ENCODE measurements at regions not wholly inside any gene's neighbourhood (a gene's known extent, or its start where the extent isn't known, plus 50 kb on each side); places are given as distances from the start of the nearest gene placed in this dataset.

DNA sequence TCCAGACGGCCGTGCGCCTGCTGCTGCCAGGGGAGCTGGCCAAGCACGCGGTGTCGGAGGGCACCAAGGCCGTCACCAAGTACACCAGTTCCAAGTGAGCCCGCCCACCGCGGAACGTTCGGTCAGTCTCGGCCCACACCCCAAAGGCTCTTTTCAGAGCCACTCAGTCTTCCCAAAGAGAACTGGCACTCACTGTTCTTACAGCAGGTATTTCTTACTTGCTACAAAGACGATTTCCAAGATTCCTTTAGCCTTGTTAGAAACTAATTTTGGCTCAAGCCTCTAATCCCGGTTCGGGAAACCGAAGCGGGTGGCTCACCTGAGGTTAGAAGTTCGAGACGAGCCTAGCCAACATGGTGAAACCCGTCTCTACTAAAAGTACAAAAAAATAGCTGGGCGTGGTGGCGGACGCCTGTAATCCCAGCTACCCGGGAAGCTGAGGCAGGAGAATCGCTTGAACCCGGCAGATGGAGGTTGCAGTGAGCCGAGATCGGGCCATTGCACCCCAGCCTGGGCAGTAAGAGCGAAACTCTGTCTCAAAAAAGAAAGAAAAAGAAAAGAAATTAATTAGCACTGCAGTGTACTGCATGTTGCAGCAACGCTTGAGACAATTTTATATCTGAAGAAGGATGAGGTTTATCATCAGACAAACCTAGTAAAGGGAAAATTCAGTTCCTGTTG, 73.1 kb downstream of the OR2B2 start (continued):
- no peak for TF ChIP-seq ZNF790 (CRISPR knock-in tag; IDR thresholded peaks at IDR 0.05; ENCODE audit: borderline replicate concordance)
- peak; percentile 87; the same call in 1 of the 2 replicates for TF ChIP-seq ZNF235 (CRISPR knock-in tag; IDR thresholded peaks at IDR 0.05; ENCODE audit: borderline replicate concordance)
- 0 out of 2 replicates have a peak, but pooled peaks have one; percentile 22 for TF ChIP-seq POLR2G (IDR thresholded peaks at IDR 0.05; ENCODE audit: low read depth, low read length)
- TF ChIP-seq, protein P1, sequence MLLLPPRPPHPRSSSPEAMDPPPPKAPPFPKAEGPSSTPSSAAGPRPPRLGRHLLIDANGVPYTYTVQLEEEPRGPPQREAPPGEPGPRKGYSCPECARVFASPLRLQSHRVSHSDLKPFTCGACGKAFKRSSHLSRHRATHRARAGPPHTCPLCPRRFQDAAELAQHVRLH (CRISPR knock-in tag; IDR thresholded peaks at IDR 0.05; ENCODE audit: borderline replicate concordance, low read depth) = no peak
- 0 out of 2 replicates have a peak, but pooled peaks have one; percentile 23 for TF ChIP-seq ZC3H13 (CRISPR knock-in tag; IDR thresholded peaks at IDR 0.05)
- TF ChIP-seq TBL1XR1 (IDR thresholded peaks at IDR 0.05; ENCODE audit: borderline replicate concordance, low read length, partially characterized antibody) = no peak
- TF ChIP-seq, protein P2, sequence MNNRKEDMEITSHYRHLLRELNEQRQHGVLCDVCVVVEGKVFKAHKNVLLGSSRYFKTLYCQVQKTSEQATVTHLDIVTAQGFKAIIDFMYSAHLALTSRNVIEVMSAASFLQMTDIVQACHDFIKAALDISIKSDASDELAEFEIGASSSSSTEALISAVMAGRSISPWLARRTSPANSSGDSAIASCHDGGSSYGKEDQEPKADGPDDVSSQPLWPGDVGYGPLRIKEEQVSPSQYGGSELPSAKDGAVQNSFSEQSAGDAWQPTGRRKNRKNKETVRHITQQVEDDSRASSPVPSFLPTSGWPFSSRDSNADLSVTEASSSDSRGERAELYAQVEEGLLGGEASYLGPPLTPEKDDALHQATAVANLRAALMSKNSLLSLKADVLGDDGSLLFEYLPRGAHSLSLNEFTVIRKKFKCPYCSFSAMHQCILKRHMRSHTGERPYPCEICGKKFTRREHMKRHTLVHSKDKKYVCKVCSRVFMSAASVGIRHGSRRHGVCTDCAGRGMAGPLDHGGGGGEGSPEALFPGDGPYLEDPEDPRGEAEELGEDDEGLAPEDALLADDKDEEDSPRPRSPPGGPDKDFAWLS (CRISPR knock-in tag; IDR thresholded peaks at IDR 0.05; ENCODE audit: borderline replicate concordance) = 0 out of 2 replicates have a peak, but pooled peaks have one; percentile 75
- TF ChIP-seq, protein P3, sequence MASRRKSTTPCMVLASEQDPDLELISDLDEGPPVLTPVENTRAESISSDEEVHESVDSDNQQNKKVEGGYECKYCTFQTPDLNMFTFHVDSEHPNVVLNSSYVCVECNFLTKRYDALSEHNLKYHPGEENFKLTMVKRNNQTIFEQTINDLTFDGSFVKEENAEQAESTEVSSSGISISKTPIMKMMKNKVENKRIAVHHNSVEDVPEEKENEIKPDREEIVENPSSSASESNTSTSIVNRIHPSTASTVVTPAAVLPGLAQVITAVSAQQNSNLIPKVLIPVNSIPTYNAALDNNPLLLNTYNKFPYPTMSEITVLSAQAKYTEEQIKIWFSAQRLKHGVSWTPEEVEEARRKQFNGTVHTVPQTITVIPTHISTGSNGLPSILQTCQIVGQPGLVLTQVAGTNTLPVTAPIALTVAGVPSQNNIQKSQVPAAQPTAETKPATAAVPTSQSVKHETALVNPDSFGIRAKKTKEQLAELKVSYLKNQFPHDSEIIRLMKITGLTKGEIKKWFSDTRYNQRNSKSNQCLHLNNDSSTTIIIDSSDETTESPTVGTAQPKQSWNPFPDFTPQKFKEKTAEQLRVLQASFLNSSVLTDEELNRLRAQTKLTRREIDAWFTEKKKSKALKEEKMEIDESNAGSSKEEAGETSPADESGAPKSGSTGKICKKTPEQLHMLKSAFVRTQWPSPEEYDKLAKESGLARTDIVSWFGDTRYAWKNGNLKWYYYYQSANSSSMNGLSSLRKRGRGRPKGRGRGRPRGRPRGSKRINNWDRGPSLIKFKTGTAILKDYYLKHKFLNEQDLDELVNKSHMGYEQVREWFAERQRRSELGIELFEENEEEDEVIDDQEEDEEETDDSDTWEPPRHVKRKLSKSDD (CRISPR knock-in tag; IDR thresholded peaks at IDR 0.05; ENCODE audit: low read depth) = no peak
- TF ChIP-seq GZF1 (CRISPR knock-in tag; IDR thresholded peaks at IDR 0.05) = 0 out of 2 replicates have a peak, but pooled peaks have one; percentile 17
- TF ChIP-seq FLYWCH1 (CRISPR knock-in tag; IDR thresholded peaks at IDR 0.05) = 0 out of 2 replicates have a peak, but pooled peaks have one; percentile 43
- TF ChIP-seq, protein P4, sequence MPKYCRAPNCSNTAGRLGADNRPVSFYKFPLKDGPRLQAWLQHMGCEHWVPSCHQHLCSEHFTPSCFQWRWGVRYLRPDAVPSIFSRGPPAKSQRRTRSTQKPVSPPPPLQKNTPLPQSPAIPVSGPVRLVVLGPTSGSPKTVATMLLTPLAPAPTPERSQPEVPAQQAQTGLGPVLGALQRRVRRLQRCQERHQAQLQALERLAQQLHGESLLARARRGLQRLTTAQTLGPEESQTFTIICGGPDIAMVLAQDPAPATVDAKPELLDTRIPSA (CRISPR knock-in tag; IDR thresholded peaks at IDR 0.05; ENCODE audit: borderline replicate concordance) = peak; percentile 59; the same call in 1 of the 2 replicates
- TF ChIP-seq ZFAT (CRISPR knock-in tag; conservative IDR thresholded peaks at IDR 0.05) = no peak
- 0 out of 2 replicates have a peak, but pooled peaks have one; percentile 9 for TF ChIP-seq REXO4 (CRISPR knock-in tag; IDR thresholded peaks at IDR 0.05; ENCODE audit: borderline replicate concordance)
- no peak for TF ChIP-seq SRSF1 (optimal IDR thresholded peaks at IDR 0.05; ENCODE audit: low read depth, low read length)
- TF ChIP-seq ZSCAN21 (CRISPR knock-in tag; IDR thresholded peaks at IDR 0.05; ENCODE audit: borderline replicate concordance) = 0 out of 2 replicates have a peak, but pooled peaks have one; percentile 84
- no peak for TF ChIP-seq MAZ (IDR thresholded peaks at IDR 0.05; ENCODE audit: borderline replicate concordance, low read depth, low read length)
- 0 out of 2 replicates have a peak, but pooled peaks have one; percentile 1 for TF ChIP-seq MAZ (CRISPR knock-in tag; IDR thresholded peaks at IDR 0.05; ENCODE audit: low read depth)
- no peak for TF ChIP-seq TEAD2 (CRISPR knock-in tag; IDR thresholded peaks at IDR 0.05)

All from HepG2 (cell line).